ENCODE measurements at regions not wholly inside any gene's neighbourhood (a gene's known extent, or its start where the extent isn't known, plus 50 kb on each side); places are given as distances from the start of the nearest gene placed in this dataset.
"Not testable (repeated sequence)": the region's sequence is repeated elsewhere in the genome, so short reads cannot be mapped to it uniquely, and the experiment has no call there.

GRCh38 chr1:14366091-14367018 is 232.1 kb upstream of the KAZN start:
- DNase-seq, result no peak

- no peak for DNase-seq
These were observed 231.0 kb upstream of the KAZN start for GRCh38 chr1:14367451-14367850.

GRCh38 chr1:14369526-14370213 is 228.8 kb upstream of the KAZN start:
- no peak for DNase-seq

- no peak for DNase-seq
These were observed 226.6 kb upstream of the KAZN start for GRCh38 chr1:14371771-14372497.

- DNase-seq, result no peak
These were observed 226.0 kb upstream of the KAZN start for GRCh38 chr1:14372526-14372925.

DNA sequence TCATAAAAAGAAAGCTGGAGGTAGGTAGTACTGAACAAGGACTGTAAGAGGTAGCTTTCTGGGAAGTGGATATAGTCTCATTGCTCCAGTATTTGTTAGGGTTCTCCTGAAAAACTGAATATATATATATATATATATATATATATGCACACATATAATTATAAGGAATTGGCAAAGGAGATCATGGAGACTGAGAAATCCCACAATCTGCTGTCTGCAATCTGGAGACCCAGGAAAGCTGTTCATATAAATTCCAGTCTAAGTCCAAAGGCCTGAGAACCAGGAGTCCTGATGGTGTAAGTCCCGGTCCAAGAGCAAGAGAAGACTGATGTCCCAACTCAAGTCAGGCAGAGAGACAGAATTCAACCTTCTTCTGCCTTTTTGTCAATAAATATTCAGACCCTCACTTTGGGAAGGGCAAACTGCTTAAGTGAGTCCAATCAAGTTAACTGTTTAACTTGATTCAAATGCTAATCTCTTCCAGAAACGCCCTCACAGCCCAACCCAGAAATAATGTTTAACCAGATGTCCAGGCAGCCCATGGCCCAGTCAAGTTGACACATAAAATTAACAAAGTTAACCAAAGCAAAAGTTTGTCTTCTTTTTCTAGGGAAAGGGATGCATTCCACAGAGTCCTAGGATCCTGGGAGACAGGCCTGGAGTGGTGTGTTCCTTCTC is 225.3 kb upstream of the KAZN start:
- no peak for DNase-seq

DNA sequence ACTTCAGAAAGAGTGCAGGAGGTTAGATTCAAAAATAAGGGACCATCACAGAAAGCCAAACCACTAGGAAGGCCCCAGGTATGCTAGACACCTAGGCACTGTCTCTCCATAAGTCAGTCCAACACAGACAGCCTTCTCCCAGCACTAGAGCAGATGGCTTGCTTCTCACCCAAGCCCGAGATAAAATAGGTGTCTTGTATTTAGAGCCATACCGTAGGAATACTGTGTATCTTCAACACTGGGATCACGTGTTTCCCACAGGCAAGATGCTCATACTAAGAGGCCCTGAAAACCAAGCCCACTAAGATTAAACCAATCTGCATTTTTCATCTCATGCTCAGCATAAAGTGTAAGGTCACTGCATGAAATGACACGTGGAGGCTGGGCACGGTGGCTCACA is 223.3 kb upstream of the KAZN start:
- DNase-seq, result no peak

DNA sequence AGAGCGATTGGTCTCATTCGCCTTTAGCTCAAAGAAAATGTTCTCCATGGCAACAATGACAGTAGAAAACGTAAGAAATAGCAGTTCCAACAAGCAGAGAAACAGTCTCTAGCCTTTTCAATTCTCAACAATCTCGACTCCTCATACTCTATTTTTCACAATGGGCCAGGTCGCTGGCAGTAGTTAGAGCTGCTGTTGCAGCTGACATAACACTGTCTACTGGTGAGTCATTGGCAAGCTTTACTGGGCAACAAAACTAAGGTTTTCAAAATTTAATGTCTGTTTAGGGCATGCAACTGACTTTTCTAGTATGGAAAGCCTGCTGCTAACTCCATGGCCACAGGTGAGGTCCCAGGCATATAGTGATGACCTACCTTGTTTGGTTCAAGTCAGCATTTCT is 221.1 kb upstream of the KAZN start:
- no peak for DNase-seq

GRCh38 chr1:14380408-14380807 is 218.1 kb upstream of the KAZN start:
- no peak for DNase-seq

GRCh38 chr1:14390816-14391215 is 207.7 kb upstream of the KAZN start:
- no peak for DNase-seq

DNA sequence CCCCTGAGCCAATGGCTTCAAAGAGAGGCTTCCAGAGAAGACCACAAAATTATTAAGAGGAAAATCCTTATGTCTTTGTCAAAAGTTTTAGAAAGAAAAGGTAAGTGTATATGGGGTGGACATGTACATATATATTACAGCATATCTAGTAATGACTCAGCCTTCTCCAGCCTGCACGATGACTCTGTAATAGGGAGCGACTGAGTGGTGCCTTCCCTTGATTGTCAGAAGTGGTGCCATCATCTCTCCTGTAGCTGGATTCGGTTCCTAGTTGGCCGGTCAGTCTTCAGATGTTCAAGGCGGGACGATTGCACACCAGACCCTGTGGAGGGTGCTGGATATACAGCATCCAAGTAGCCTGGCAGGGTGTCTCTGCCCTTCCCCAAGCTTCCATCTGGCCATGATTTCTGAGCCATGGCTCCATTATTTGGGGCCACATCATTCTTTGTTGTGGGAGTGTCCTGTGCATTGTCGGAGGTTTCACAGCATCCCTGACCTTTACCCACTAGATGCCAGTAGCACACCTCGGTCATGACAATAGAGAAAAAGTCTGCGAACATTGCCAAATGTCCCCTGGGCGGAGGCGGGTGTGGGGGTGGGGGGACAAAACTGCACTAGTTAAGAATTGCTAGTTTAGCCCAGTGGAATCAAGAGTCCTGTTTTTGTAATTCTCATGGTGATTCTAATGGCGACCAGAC is 206.2 kb upstream of the KAZN start:
- DNase-seq, result no peak

GRCh38 chr1:14392859-14393365 is 205.6 kb upstream of the KAZN start:
- DNase-seq, result no peak

GRCh38 chr1:14396100-14396499 is 202.4 kb upstream of the KAZN start:
- DNase-seq, result no peak

GRCh38 chr1:14403961-14404645 is 194.4 kb upstream of the KAZN start:
- no peak for DNase-seq

DNA sequence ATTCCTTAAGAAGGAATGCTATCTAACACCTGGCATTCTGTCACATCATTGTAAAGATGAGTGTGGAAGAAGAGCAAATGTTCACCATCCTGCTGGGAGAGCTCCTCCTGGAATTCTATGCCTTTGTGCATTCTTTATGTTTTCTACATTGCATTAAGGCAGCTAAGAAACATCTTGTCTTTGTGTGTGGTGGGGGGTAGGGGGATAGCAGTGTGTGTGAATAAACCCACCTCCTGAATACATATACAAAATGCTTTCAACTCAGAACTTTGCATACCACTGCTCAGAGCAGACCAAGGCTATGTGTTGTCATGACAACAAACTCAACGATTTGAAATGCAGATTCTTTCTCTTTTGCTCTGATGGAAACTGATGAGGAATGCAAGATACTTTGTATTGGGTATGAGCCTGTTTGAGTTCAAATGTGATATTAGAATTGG is 193.6 kb upstream of the KAZN start:
- no peak for DNase-seq

DNA sequence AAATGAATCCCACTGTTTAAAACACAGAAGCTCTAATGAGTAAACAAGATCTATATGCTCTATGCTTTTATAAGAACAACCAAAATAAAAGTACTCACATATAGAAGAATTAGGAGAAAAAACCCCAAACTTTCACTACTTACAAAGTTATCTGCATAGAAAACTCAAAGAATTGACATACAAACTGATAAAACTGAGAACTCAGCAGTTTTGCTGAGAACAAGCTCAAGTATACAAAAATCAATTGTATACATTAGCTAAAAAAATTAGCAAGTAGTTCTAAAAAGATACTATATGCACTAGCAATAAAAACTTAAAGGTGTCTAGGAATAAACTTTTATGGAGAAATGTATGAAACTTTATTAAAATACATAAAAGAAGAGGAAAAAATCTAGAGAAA is 186.2 kb upstream of the KAZN start:
- no peak for DNase-seq

GRCh38 chr1:14413819-14414490 is 184.5 kb upstream of the KAZN start:
- no peak for DNase-seq

GRCh38 chr1:14415396-14415795 is 183.1 kb upstream of the KAZN start:
- no peak for DNase-seq

DNA sequence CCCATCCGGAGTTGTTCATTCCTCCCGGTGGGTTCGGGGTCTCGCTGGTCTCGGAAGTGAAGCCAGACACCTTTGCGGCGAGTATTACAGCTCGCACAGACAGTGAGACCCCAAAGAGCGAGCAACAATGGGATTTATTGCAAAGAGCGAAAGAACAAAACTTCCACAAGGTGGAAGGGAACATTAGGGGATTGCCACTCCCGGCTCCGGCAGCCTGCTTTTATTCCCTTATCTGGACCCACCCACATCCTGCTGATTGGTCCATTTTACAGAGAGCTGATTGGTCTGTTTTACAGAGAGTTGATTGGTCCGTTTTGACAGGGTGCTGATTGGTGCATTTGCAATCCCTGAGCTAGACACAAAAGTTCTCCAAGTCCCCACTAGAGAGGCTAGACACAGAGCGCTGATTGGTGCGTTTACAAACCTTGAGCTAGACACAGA is 178.7 kb upstream of the KAZN start:
- DNase-seq, result not testable (repeated sequence)

DNA sequence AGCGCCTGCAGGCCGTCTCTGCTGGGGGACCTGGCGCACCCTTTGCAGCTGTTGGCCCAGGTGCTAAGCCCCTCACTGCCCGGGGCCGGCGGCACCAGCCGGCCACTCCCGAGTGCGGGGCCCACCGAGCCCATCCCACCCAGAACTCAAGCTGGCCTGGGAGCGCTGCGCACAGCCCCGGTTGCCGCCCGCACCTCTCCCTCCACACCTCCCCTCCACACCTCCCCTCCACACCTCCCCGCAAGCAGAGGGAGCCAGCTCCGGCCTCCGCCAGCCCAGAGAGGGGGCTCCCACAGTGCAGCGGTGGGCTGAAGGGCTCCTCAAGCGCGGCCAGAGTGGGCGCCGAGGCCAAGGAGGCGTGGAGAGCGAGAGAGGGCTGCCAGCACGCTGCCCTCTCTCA is 177.8 kb upstream of the KAZN start:
- DNase-seq, result no peak

Data from CD4-positive, alpha-beta T cell treated with Interleukin-12 subunit alpha and Interleukin-12 subunit beta, for 1 hour (primary cell).